T-helper 1 cell (primary cell): ENCODE measurements at regions not wholly inside any gene's neighbourhood (a gene's known extent, or its start where the extent isn't known, plus 50 kb on each side); places are given as distances from the start of the nearest gene placed in this dataset.
"Not testable (repeated sequence)": the region's sequence is repeated elsewhere in the genome, so short reads cannot be mapped to it uniquely, and the experiment has no call there.

Experiments
- DNase-seq, 5 donors: peaks; one replicate each; pipeline ENCODE4 v3.0.0-alpha.2; 2012 to 2020

DNA sequence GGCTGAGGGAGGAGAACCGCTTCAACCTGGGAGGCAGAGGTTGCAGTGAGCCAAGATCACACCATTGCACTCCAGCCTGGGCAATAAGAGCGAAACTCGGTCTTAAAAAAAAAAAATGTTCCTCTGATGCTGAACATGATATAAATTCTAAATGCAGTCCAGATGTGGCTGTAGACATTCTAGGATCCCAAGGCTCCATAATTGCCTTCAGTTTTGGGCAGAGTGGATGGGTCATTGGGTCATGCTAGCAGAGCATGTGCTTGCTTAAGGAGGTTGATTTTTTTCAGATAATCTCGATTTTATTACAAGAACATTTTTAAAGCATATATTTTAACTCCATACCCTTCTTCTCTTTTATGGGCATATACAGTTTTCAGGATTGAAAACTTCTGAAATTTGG is 112.0 kb downstream of the UTRN start:
- DNase-seq = no peak

DNA sequence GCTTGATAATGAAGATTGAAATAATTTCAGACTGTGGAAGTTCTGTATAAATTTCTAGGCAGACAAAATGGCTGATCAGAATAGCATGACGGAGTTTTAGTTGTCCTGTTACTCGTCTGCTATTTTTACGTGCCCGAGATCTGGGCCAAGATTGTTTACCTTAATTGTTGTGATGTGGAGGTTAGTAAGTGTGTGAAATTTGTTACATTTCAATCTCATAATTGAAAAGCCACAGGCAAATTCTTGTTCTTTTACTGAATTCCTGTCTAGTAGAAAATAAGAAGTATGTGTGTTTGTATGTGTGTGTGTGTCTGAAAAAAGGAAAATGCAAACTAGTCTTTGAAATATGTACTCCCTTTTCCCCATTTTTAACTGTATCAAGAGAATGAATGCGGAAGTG is 115.2 kb downstream of the UTRN start:
- DNase-seq = no peak

DNA sequence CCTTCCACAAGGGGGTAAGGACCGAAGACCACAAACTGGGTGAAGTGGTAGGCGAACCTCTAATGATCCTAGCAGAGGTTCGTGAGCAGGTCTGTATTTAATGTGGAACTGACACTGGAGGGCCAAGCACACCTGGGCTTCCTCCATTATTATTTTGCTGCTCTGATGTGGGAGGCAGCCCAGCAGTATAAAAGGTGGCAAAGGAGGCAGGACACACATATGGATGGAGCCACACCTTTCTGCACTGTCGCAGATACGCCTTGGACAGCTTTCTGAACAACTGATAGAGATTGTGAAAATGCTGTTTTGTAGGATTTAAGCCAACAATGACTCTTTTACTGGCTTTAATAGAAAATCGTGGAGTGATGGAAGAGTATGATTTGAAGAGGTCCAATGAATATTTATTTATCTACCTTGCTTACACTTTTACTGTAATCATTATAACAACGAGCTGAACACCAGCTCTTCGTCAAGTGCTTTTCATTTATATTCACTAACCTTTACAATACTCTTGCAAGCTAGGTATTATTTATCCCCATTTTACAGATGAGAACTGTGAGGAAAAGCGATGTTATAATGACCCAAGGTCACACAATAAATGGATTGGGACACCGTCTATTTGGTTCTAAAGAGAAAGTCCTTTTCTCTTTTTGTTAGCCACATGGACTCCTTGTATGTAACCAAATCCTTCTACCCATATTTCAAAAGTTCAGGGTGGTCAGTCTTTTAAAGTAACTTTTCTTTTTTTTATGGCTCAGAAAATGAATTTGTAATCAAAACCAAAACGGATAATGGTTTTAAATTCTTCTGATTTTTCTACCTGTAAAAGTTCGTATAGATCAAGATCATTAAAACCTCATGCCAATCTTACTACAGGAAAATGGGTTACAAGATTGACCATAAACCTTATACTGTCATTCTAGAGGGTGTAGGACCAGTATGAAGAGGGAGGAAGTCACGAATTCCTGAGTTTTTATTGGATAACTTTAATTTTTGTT is 116.9 kb downstream of the UTRN start:
- no peak for DNase-seq

DNA sequence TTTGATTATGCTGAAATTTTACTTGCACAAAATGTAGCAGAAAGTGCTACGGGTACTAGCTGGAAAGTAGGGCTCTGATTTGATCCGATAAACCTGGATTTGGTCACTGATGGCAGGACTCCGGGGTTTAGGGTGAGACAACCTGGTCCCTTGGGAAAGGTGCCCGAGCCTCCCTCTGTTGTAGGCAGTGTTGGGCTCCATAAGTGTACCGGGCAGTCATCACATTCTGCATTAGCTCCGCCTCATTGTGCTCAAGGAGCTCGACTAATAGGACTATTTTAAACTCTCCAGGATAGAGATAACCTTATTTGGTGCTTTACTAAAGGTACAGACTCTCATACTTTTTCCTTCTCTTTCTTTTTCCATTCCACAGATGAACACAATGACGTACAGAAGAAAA is 117.6 kb downstream of the UTRN start:
- DNase-seq = no peak

DNA sequence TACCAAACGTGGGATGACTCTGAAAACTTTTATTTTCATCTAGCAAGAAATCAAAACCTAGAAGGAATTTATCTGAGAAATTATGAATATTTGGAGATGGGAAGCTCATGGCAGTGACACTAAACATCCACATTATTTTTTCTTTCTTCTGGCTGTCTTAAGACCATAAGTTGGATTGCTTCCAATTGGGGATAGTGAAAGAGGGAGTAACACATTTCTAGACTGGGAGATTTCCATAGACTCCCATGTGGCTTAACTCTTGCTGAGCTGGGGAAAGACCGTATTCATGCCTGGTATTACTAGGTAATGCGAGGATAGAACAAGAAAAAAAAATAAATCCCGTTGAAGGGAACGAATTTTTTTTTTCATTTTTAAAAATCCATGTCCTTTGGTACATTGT is 120.0 kb downstream of the UTRN start:
- no peak for DNase-seq

DNA sequence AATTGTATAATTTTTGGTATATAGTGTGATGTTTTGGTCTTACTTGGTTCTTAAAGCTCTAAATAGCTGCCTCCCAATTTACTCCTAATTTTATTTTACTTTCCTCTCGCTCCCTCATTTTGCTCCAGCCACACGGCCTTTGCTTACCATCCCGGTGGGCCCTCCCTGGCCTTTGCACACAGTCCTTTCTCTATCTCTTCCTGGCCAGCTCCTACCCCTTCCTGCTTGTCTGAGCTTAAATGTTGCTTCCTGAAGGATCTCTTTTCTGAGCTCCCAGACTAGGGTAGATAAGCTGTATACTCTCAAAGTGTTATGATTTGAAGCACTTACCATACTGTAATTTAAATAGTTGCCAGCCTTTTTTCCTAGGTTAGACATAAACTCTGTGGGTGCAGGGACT is 121.7 kb downstream of the UTRN start:
- DNase-seq = no peak

DNA sequence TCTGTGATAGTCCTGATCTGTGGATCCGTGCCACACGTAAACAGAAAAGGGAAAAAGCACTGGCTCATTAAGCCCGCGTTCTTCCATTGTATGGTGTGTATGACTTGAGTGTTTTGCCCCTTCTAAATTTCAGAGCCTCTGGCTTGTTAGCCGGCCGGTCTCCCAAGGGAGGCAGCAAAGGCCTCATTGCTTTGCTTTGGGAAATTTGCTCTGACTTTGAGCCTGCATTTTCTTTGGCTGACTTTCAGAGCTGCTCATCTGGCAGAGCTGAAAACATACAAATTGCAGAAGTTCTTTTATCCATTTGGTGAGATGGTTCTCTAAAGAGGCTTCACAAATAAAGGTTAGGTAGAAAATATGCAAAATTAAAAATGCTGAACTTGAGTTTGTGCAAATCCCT is 123.0 kb downstream of the UTRN start:
- no peak for DNase-seq

DNA sequence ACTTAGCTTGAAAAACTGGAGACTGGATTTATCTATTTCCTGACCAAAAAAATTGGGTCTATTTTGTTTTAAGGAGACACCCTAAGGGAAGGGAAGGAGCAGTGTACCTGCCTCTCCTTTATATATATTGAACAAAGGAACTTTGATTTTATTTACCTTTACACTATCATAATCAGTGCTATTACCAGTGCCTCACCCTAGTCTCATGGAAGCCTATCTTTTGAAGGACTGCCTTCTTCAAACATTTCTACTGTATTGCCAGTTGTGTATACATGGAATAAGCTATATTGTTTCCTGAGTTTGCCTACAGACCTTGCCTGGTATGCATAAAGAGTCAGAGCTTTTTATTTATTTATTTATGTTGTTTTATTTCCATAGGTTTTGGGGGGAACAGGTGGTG is 124.9 kb downstream of the UTRN start:
- DNase-seq = no peak

DNA sequence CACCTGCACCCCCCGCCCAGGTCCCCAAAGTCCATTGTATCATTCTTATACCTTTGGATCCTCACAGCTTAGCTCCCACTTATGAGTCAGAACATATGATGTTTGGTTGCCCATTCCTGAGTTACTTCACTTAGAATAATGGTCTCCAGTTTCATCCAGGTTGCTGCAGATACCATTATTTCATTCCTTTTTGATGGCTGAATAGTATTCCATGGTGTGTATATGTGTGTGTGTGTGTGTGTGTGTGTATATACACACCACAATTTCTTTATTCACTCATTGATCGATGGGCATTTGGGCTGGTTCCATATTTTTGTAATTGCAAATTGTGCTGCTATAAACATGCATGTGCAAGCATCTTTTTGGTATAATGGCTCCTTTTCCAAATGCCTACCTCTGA is 125.4 kb downstream of the UTRN start:
- DNase-seq = not testable (repeated sequence)

DNA sequence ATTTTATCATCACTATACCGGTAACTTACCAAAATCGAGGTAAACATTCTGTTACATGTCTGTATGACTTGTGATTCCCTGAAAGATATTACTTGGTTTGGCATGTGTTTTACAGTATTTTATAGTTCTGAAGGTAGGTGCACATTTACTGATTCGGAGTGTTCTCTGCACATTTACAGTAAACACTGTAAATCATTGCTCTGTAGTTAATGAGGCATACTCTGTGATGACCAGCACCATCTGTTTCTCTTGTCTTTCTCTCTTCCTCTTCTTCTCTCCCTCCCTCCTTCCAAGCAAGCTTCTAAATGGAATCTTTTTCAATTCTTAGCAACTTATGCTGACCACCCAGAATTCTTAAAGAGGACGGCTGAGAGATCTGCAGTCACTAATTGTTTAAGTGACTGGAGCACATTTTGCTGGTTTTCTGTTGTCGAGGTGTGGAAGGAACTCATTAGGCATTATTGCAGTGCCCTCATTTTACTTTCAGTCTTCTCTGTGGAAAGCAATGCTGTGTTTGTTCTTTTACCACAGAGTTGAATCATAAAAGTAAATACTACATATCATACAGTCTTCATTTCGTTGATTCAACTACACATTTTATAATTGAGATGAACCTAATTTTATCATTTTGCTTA is 126.5 kb downstream of the UTRN start:
- DNase-seq = no peak

DNA sequence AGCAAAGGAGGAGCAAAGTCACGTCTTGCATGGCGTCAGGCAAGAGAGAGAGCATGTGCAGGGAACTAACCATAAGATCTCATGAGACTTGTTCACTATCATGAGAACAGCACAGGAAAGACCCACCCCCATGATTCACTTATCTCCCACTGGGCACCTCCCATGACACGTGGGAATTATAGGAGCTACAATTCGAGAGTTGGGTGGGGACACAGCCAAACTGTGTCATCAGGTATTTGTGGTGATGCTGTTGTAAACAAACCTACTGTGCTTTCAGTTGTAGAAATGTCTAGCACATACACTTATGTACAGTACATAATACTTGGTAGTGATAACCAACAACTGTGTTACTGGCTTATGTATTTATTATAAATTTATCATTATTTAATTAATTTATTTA is 128.3 kb downstream of the UTRN start:
- DNase-seq = no peak

DNA sequence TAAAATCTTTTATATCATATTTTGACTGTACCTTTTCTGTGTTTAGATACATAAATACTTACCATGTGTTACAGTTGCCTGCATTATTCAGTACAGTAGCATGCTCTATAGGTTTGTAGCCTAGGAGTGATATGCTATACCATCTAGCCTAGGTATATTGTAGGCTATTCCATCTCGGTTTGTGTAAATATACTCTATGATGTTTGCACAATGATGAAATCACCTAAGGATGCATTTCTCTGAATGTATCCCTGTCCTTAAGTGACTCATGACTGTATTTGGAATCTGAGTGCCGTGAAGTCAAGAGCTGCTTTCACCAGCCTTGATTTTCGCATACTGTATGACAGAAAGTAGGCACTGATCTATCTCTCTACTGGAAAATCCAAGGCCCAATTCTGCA is 129.9 kb downstream of the UTRN start:
- DNase-seq = no peak

DNA sequence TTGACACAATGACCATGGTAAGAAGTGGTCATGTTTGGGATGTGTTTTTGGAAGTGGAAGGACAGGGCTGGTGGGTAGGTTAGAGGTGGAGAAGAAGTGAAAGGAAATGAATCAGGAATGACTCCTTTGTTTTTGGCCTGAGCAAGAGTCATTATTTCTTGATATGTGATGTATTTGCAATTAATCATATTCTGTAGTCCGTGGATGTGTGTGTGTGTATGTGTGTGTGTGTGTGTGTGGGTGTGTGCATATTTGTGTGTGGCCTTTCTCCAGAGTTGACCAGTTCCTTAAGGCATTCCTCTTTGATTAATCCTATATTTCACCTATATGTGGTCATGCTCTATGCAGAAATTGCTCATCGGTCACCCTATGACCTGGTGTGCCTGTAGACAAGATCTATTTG is 130.7 kb downstream of the UTRN start:
- no peak for DNase-seq

DNA sequence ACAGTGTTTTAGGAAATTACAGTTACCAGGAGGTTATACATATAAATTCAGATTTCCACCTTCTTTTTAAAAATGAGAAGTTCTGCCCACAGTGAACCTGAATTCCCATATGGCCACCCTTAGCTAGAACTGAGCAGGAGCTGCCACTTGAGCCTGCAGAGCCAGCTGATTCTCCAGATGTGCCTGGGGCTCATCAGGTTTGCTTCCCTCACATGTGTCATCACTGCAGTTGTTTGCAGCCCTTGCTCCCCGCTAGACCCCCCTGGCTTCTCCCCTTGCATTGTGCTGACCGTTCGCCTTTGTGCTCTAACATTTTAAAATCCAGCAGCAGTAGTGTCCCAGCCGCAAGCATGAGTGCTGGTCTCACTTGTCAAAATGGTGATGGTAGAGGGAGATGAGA is 131.1 kb downstream of the UTRN start:
- no peak for DNase-seq

DNA sequence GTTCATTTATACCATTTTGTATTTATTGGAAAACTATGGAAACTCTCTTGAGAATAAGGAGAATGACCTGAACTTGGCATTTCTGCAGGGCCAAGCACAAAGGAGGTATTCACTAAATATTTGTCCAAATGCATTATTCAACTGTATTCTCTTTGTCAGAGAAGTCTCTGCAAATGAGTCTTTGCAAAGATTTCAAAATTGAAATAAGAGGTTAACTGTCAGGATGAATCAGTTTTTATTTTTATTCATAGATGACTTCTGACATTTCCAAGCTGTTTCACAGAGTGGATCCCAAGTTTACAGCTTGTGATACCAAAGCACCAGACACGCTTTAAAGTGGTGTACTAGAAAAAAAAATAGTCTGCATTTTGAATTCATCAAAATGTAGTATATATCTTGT is 131.6 kb downstream of the UTRN start:
- DNase-seq = no peak

DNA sequence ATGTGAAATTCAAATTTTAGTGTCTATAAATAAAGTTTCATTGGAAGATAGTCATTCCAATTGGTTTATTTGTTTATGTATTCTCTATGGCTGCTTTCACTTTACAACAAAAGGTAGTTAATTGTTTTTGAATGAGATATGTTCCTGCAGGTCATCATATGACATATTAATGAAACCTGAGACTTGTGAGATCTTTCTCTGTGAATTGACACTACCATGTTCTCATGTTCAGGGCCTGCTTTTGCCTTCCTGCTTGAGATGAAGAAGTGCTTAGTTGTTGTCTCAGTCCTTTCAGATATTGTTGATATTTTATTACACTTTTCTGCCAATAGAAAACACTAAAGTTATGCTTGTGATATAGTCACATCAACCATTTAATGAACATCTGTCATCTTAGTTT is 132.5 kb downstream of the UTRN start:
- no peak for DNase-seq

DNA sequence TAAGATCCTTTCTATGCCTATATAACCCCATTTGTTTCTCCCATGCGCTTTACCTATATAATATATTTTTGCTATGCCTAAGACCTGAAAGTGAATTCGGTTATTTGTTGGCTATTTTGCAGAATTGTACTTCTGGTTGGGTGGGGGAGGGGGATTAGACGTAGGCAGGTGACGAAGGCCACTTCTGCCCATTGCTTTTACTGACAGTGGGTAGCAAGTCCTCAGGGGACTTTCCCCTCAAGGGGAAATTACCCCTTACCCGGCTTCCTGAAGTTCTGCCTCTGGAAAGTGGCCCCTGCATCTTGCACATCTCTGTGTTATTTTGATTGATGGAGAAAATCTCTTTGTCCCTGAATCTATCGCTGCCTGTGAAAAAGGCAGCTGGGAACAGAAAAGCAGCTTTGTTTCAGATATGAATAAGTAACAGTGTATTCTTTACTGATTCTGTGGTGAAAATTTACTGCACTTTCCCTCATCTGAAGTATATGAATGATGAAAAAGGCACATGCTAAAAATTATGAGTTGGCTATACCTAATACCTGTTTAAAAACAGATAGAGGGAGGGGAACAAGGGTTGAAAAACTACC is 133.9 kb downstream of the UTRN start:
- no peak for DNase-seq

DNA sequence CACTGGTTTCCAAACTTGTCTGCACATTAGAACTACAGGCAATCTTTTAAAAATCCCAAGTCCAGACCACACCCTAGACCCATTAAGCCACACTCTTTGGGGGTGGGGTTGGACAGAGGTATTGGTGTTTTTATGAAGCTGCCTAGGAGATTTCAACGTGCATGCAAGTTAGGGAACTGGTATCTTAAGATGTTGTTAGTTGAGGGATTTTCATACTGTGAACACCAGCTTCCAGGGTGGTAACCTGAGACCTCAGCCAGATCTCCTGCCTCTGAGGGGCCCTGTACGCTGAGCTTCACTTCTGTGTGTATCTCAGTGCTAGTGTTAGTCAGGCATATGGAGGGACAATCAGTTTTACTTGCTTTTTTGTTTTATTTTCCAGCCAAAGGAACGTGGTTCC is 138.0 kb downstream of the UTRN start:
- no peak for DNase-seq

DNA sequence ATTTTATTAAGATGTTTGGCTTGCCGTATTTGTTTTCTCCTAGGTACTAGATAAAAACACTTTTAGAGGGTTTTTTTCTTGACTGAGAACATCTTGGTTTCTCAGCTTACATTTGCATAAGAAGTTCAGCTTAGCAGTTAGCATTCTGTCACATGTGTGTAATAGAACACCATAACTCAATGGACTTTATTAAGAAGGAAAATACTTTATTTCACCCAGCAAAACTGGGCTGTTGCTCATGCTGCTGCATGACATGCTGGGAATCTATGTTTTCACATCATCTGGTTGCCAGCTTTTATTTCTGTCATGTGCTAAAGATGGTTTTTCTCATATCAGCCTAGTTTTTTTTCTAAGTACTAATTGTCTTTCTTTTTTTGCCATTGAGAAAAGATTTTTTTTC is 144.6 kb downstream of the UTRN start:
- no peak for DNase-seq

DNA sequence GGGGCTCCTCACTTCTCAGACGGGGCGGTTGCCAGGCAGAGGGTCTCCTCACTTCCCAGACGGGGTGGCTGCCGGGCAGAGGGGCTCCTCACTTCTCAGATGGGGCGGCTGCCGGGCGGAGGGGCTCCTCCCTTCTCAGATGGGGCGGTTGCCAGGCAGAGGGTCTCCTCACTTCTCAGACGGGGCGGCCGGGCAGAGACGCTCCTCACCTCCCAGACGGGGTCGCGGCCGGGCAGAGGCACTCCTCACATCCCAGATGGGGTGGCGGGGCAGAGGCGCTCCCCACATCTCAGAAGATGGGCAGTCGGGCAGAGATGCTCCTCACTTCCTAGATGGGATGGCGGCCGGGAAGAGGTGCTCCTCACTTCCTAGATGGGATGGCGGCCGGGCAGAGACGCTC is 148.3 kb downstream of the UTRN start:
- not testable (repeated sequence) for DNase-seq

DNA sequence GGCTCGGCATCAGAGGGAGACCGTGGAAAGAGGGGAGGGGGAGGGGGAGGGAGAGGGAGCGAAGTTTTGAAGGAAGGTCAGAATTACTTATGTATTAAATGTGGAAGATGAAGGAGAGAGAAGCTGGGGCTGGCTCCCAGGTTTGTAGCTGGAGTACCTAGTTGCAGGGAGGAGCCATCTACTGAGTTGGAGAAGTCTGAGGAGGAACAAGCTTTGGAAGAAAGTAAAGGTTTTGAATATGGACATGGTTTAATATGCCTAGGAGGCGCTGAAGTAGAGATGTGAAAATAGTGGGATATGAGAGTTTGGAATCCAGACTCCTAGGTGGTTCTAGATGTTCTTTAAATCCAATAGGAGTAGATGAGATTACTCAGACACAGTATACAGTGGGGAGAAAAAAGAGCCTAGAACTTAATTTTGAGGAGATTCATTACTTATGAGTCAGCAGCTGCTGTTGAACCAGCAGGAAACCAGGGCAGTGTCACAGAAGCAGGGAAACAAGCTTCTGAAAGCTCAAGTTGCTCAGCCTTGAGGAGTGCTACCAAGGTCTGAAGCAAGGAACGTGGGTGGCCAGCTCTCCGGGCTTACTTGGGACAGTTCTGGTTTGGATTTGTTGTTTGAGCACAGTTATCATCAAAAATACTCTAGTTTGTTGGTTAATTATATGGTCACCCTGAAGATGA is 149.3 kb downstream of the UTRN start:
- DNase-seq = peak in 1 of 5 donors; percentile 10

DNA sequence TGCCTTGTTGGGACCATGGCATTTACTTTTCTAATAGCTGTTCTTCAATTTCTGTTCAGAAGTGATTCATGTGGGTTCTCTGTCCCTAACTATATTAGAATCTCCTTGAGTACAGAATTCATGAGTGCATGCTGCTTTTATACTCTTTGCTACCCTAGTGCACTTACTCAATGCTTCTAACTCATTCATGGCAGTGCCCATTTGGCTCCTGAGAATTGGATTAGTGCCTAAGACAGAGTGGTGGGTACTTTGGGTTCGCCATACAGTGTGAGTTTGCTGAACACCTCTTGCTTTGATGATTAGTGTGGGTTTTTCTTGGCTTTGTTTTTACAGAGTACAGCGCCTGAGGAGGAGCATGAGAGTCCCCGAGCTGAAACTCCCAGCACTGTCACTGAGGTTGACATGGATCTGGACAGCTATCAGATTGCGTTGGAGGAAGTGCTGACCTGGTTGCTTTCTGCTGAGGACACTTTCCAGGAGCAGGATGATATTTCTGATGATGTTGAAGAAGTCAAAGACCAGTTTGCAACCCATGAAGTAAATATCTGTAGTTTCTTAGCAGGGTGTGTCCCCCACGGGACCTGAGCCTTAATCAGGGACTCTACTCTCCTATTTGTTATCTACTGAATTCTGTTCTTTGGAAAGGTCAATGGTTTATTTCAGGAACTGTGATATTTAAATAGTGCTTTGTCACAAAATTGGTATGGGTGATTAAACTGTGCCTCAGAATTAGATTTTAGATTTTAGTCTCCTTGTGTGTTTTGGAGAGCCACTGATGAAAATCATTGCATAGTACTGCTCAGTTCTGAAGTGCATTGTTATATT is 150.7 kb downstream of the UTRN start:
- no peak for DNase-seq
